RWPE1 (cell line): ENCODE measurements at regions not wholly inside any gene's neighbourhood (a gene's known extent, or its start where the extent isn't known, plus 50 kb on each side); places are given as distances from the start of the nearest gene placed in this dataset.

Experiments
- CTCF ChIA-PET: fragments of 350-600 bp; sonication (Branson Sonifier 250); formaldehyde crosslinking; extraction: SDS; loops from one replicate; lab custom pipeline; 2021; lab: Yijun Ruan, JAX
- POLR2A ChIA-PET: fragments of 400-600 bp; formaldehyde crosslinking; extraction: SDS; loops from one replicate; lab custom pipeline; 2020; ENCODE audit warnings: antibody characterized with exemption; ENCODE audit not compliant: low non-redundant PET; lab: Yijun Ruan, JAX
- DNase-seq: peaks from one replicate; pipeline ENCODE4 v3.0.0; 2012; ENCODE audit warnings: low spot score
- H3K27ac ChIP-seq: fragments of 450-650 bp; 2 replicates; pipeline ENCODE4 v1.5.1; 2017
- TF ChIP-seq, protein P1 (sequence below): fragments of 450-650 bp; conservative IDR thresholded peaks from 2 replicates; pipeline ENCODE4 v1.5.1; 2017; ENCODE audit warnings: low read depth, mild to moderate bottlenecking

GRCh38 chr3:187995043-187995400, 158.9 kb upstream of the LPP start:
- H3K27ac ChIP-seq, result no peak overlapping the region
- DNase-seq, result no peak
- ChIA-PET CTCF (interaction anchor here (0.7 kb wide), 1 partner anchor 268 kb away, joined by 3 read pairs; no protein-coding TSS in a partner anchor), POLR2A (no interaction called here)
- TF ChIP-seq, protein P1, sequence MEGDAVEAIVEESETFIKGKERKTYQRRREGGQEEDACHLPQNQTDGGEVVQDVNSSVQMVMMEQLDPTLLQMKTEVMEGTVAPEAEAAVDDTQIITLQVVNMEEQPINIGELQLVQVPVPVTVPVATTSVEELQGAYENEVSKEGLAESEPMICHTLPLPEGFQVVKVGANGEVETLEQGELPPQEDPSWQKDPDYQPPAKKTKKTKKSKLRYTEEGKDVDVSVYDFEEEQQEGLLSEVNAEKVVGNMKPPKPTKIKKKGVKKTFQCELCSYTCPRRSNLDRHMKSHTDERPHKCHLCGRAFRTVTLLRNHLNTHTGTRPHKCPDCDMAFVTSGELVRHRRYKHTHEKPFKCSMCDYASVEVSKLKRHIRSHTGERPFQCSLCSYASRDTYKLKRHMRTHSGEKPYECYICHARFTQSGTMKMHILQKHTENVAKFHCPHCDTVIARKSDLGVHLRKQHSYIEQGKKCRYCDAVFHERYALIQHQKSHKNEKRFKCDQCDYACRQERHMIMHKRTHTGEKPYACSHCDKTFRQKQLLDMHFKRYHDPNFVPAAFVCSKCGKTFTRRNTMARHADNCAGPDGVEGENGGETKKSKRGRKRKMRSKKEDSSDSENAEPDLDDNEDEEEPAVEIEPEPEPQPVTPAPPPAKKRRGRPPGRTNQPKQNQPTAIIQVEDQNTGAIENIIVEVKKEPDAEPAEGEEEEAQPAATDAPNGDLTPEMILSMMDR, result no peak

DNA sequence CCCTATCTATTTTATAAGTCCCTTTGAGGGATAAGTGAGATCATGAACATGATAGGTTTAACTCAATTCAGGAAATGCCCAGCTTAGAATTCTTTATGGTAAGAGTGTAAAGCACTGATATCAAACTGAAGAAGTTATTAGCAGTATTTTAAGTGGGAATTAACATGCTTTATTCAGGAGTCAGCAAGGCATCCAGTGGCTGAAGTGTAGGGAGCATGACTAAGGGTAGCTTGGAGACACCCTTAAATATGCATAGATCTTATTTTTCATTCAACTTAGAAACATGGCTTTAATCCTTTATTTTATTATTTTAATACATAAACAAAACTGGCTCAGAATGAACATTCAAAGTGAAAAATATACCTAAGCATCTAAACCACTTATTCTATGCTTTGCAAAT, 158.3 kb upstream of the LPP start:
- no peak overlapping the region for H3K27ac ChIP-seq
- TF ChIP-seq, protein P1, result no peak
- ChIA-PET CTCF (interaction anchor here (0.7 kb wide), 1 partner anchor 268 kb away, joined by 3 read pairs; no protein-coding TSS in a partner anchor), POLR2A (no interaction called here)
- no peak for DNase-seq

DNA sequence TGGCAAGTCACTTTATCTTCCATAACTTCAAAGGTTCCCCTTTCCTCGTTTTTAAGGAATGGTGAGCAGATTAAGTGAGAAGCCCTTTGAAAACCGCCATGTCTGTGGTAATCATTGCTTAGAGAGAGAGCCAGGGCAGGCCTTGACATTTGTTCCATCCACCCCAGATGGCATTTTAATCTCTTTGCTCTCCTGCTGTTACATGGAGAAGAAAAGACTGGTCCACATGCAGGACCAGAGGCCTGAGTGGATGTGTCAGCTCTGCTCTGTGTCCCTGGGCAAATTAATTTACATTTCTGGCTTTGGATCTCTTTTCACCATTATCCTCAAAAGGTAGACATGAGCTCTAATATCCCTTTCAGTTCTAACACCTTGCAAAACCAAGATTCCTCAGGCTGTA, 157.3 kb upstream of the LPP start:
- CTCF ChIA-PET, result no interaction called here
- TF ChIP-seq, protein P1, result no peak
- H3K27ac ChIP-seq, result no peak overlapping the region
- POLR2A ChIA-PET, result no interaction called here
- no peak for DNase-seq

- ChIA-PET POLR2A (no interaction called here), CTCF (no interaction called here)
- TF ChIP-seq, protein P1, result no peak
- DNase-seq, result no peak
- H3K27ac ChIP-seq, result no peak overlapping the region
Observed at GRCh38 chr3:187997490-187997889, 156.5 kb upstream of the LPP start.

GRCh38 chr3:187997946-187998561, 155.9 kb upstream of the LPP start:
- ChIA-PET CTCF (no interaction called here), POLR2A (no interaction called here)
- H3K27ac ChIP-seq, result no peak overlapping the region
- TF ChIP-seq, protein P1, result no peak
- DNase-seq, result no peak

GRCh38 chr3:187998611-187999010, 155.3 kb upstream of the LPP start:
- CTCF ChIA-PET, result no interaction called here
- TF ChIP-seq, protein P1, result no peak

More at GRCh38 chr3:187998611-187999010, 155.3 kb upstream of the LPP start:
- no peak for DNase-seq
- POLR2A ChIA-PET, result no interaction called here
- H3K27ac ChIP-seq, result no peak overlapping the region
